GM12878 (cell line): ENCODE measurements at regions not wholly inside any gene's neighbourhood (a gene's known extent, or its start where the extent isn't known, plus 50 kb on each side); places are given as distances from the start of the nearest gene placed in this dataset.

ENCODE experiments used
- ATAC-seq: fragments of 200-7000 bp; cut with Tn5 transposase; 3 replicates; pipeline ENCODE4 v1.9.1; 2020; ENCODE audit warnings: mild to moderate bottlenecking, moderate library complexity
- BruUV-seq: library from RNA; stranded (reverse); fragments of 400-500 nt; replicated peaks from 2 replicates; lab custom pipeline; 2021; lab: Mats Ljungman, UMichigan
- CTCF ChIA-PET: fragments of 300-600 bp; sonication (Branson Sonifier 250); formaldehyde crosslinking; extraction: SDS; loops from one replicate; lab custom pipeline; 2021; ENCODE audit warnings: inconsistent platforms; lab: Yijun Ruan, JAX
- POLR2A ChIA-PET: fragments of 350-600 bp; formaldehyde crosslinking; extraction: SDS; loops from one replicate; lab custom pipeline; 2021; ENCODE audit warnings: inconsistent platforms; lab: Charles Lee
- RAD21 ChIA-PET: fragments of 300-600 bp; sonication (Branson Sonifier 250); formaldehyde crosslinking; loops from one replicate; lab custom pipeline; 2023; ENCODE audit warnings: antibody characterized with exemption; ENCODE audit not compliant: unreplicated experiment; lab: Charles Lee
- SMC1A ChIA-PET: fragments of 300-600 bp; sonication (Branson Sonifier 250); formaldehyde crosslinking; loops from one replicate; lab custom pipeline; 2023; ENCODE audit not compliant: unreplicated experiment, uncharacterized antibody; lab: Charles Lee
- DNase-seq: peaks from one replicate; pipeline ENCODE4 v3.0.0-alpha.2; 2011; ENCODE audit warnings: low read depth, low spot score
- FAIRE-seq: peaks from 3 replicates; lab custom pipeline; 2011; peaks lifted over from hg19 to GRCh38; lab: Jason Lieb, UNC
- H2AFZ ChIP-seq: 2 replicates; pipeline ENCODE4 v1.6.0; 2011; ENCODE audit warnings: low read depth, low read length, control low read depth; ENCODE audit not compliant: control insufficient read depth
- H3K27ac ChIP-seq: 2 replicates; pipeline ENCODE4 v1.5.1; 2011; ENCODE audit warnings: control low read depth; ENCODE audit not compliant: control insufficient read depth, insufficient read depth
- H3K27me3 ChIP-seq, 2 experiments: replicated peaks in 1 of 2; 2 replicates each; pipeline versions ENCODE4 v1.6.0 to v1.6.1; 2011; ENCODE audit warnings: low read length in 1 of 2; ENCODE audit not compliant: control insufficient read depth in 2 of 2, insufficient read depth in 2 of 2
- H3K36me3 ChIP-seq, 2 experiments: 2 replicates each; pipeline ENCODE4 v1.5.1; 2011; ENCODE audit warnings: low read length in 1 of 2; ENCODE audit not compliant: control insufficient read depth in 2 of 2, insufficient read depth in 2 of 2
- H3K4me1 ChIP-seq: 2 replicates; pipeline ENCODE4 v1.6.1; 2011; ENCODE audit warnings: mild to moderate bottlenecking, low read length, moderate library complexity, mixed read lengths; ENCODE audit not compliant: control insufficient read depth, insufficient read depth
- H3K4me2 ChIP-seq: 2 replicates; pipeline ENCODE4 v1.6.0; 2011; ENCODE audit warnings: control low read depth; ENCODE audit not compliant: control insufficient read depth, insufficient read depth
- H3K4me3 ChIP-seq: fragments of 200-600 bp; sonication (generic); 2 replicates; pipeline ENCODE4 v1.5.1; 2016
- H3K79me2 ChIP-seq: 2 replicates; pipeline ENCODE4 v1.6.0; 2011; ENCODE audit warnings: low read length; ENCODE audit not compliant: control insufficient read depth, insufficient read depth
- H3K9ac ChIP-seq: 2 replicates; pipeline ENCODE4 v1.8.0; 2011; ENCODE audit warnings: low read length, control low read depth, mixed read lengths; ENCODE audit not compliant: control insufficient read depth, insufficient read depth
- H3K9me3 ChIP-seq: replicated peaks from 3 replicates; pipeline ENCODE4 v1.5.1; 2011; ENCODE audit warnings: mild to moderate bottlenecking, low read length; ENCODE audit not compliant: control insufficient read depth, insufficient read depth
- H4K20me1 ChIP-seq: 2 replicates; pipeline ENCODE4 v1.6.0; 2011; ENCODE audit not compliant: control insufficient read depth, insufficient read depth
- BACH1 ChIP-seq: fragments of 450-650 bp; IDR thresholded peaks from 2 replicates; pipeline ENCODE4 v1.6.1; 2017; ENCODE audit warnings: mild to moderate bottlenecking, borderline replicate concordance
- EZH2 ChIP-seq: IDR thresholded peaks from 2 replicates; pipeline ENCODE4 v1.6.1; 2012; ENCODE audit warnings: low read depth, mild to moderate bottlenecking, control low read depth, inconsistent platforms, low read length, borderline replicate concordance; ENCODE audit not compliant: control insufficient read depth
- NBN ChIP-seq: fragments of 450-650 bp; IDR thresholded peaks from 2 replicates; pipeline ENCODE4 v1.6.1; 2016
- NR2F1 ChIP-seq: fragments of 450-650 bp; conservative IDR thresholded peaks from 2 replicates; pipeline ENCODE4 v1.6.1; 2017; ENCODE audit warnings: mild to moderate bottlenecking
- ZSCAN29 ChIP-seq: fragments of 450-650 bp; IDR thresholded peaks from 2 replicates; pipeline ENCODE4 v1.6.1; 2017; ENCODE audit warnings: mild to moderate bottlenecking, moderate library complexity
- WGBS: methylation state at CpG from one replicate; pipeline ENCODE4 v1.1.6; 2016; ENCODE audit warnings: low lambda C conversion rate; ENCODE audit not compliant: insufficient replicate concordance, insufficient coverage; ENCODE audit errors: missing lambda C conversion rate; 5-methylcytosine and 5-hydroxymethylcytosine counted together
- in situ Hi-C: fragments of 300-500 bp; cut with MboI; formaldehyde crosslinking; loops from 9 replicates; pipeline ENCODE4 v1.14.3; 2018; ENCODE audit warnings: mixed read lengths
- intact Hi-C: fragments of 100-400 bp; cut with micrococcal nuclease; formaldehyde crosslinking; loops from one replicate; pipeline ENCODE4 v1.14.2; 2022; ENCODE audit not compliant: unreplicated experiment
- TF ChIP-seq, protein P1 (sequence below): IDR thresholded peaks from 2 replicates; pipeline ENCODE4 v1.6.1; 2012; ENCODE audit warnings: low read depth, low read length, improper control_type of control experiment
- TF ChIP-seq, protein P2 (sequence below), 3 experiments: IDR thresholded peaks in 2 of 3; conservative IDR thresholded peaks in 1 of 3; 2 replicates each; pipeline ENCODE4 v1.5.1; 2011; ENCODE audit warnings: low read depth in 3 of 3, low read length in 3 of 3, mild to moderate bottlenecking in 3 of 3, control low read depth in 2 of 3, moderate library complexity in 2 of 3, inconsistent platforms in 1 of 3, mixed read lengths in 1 of 3; ENCODE audit not compliant: control insufficient read depth in 2 of 3, insufficient read depth in 1 of 3; ENCODE audit errors: extremely low read depth in 1 of 3
- TF ChIP-seq, protein P3 (sequence below): IDR thresholded peaks from 2 replicates; pipeline ENCODE4 v1.6.1; 2012; ENCODE audit warnings: mild to moderate bottlenecking, low read depth, low read length

DNA sequence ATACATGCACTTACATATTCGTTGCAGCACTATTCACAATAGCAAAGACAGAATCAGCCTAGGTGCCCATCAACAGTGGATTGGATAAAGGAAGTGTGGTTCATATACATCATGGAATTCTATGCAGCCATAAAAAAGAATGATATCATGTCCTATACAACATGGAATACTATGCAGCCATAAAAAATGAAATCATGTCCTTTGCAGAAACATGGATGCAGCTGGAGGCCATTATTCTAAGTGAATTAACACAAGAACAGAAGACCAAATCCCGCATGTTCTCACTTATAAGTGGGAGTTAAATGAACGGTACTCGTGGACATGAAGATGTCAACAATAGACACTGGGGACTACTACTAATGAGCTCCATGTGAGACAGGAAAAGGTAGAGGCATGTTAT is 288.1 kb upstream of the TFPI start:
- Histone ChIP-seq H3K9me3 (no peaks in the 10 kb centered on the region), H3K27ac (no peak overlapping the region), H2AFZ (no peak overlapping the region), H3K27me3 (no peaks in the 10 kb centered on the region), H3K79me2 (no peaks in the 10 kb centered on the region), H3K9ac (no peak overlapping the region), H3K36me3 (no peaks in the 10 kb centered on the region), H3K4me3 (no peak overlapping the region), H3K4me2 (no peak overlapping the region), H4K20me1 (no peaks in the 10 kb centered on the region), H3K4me1 (no peaks in the 10 kb centered on the region)
- SMC1A ChIA-PET = interaction anchor here (0.6 to 6.9 kb wide), 4 partner anchors 260 to 394 kb away, joined by 3 to 81 read pairs (median 34); no protein-coding TSS in a partner anchor
- in situ Hi-C loops (loop anchor here (5.0 to 25.0 kb wide), 2 partner anchors 340 to 980 kb away; no protein-coding TSS in a partner anchor), intact Hi-C loops (no loop called here)
- FAIRE-seq (no peak), ATAC-seq (no peak), DNase-seq (no peak)
- 35% methylated on average over 4 of the region's 4 CpGs for WGBS
- BruUV-seq = no TSS peak
- POLR2A ChIA-PET = no interaction called here
- CTCF ChIA-PET = interaction anchor here (0.8 to 6.8 kb wide), 10 partner anchors 10 to 347 kb away, joined by 3 to 131 read pairs (median 10); no protein-coding TSS in a partner anchor
- no peak for TF ChIP-seq NR2F1
- RAD21 ChIA-PET = interaction anchor here (1.0 to 5.7 kb wide), 5 partner anchors 27 to 343 kb away, joined by 3 to 54 read pairs (median 3); no protein-coding TSS in a partner anchor

DNA sequence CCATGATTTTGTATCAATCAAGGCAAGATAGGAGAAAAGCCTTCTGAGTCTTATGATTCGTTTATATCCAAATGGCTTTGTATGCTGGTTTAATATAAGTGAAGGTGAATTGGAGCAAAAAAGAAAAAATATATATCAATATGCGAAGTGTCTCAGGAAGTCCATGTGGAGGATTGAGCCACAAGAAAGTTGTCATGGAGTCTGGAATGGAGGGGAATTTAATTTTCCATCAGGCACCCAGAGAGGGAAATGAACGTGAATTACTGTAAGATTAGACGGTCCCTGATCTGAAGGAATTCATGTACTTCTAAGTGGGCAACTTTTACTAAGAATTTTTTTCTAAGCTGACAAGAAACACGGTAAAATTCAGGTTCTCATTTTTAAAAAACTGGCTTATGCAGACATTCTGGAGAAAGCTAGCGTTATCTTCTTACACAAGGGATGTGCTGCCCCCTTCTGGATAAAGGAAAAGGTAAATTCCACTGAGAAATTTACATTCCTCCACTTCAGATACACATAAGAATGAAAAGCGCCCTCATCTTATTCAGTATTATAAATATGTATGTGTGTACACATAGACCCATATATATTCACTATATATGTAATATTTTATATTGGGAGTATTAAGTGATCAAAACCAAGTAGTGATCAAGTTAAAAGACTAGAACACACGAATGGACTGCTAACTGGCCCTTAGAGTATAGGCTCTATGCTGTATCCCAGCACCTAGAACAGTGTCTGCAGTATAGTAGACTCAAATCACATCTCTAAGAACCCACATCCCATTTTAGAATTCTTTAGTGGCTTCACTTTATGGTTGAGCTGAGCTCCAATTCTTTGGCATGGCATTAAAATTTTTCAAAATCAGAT is 289.0 kb upstream of the TFPI start:
- BruUV-seq = no TSS peak
- Histone ChIP-seq H3K27me3 (no peaks in the 10 kb centered on the region), H3K4me3 (no peak overlapping the region), H2AFZ (no peak overlapping the region), H3K9me3 (no peaks in the 10 kb centered on the region), H3K79me2 (no peaks in the 10 kb centered on the region), H3K27ac (no peak overlapping the region), H3K4me1 (no peaks in the 10 kb centered on the region), H3K4me2 (no peak overlapping the region), H3K9ac (no peak overlapping the region), H4K20me1 (no peaks in the 10 kb centered on the region), H3K36me3 (no peaks in the 10 kb centered on the region)
- intact Hi-C loops (loop anchor here (1.0 kb wide), 2 partner anchors 262 to 343 kb away; no protein-coding TSS in a partner anchor), in situ Hi-C loops (loop anchor here (5.0 to 25.0 kb wide), 2 partner anchors 341 to 981 kb away; no protein-coding TSS in a partner anchor)
- ATAC-seq = peak; percentile 79
- WGBS = 1% methylated on average over 8 of the region's 8 CpGs
- ChIA-PET RAD21 (interaction anchor here (0.5 to 5.7 kb wide), 7 partner anchors 26 to 980 kb away, joined by 3 to 54 read pairs (median 3); no protein-coding TSS in a partner anchor), SMC1A (interaction anchor here (0.5 to 6.9 kb wide), 8 partner anchors 9 to 1273 kb away, joined by 3 to 81 read pairs (median 3); no protein-coding TSS in a partner anchor), CTCF (interaction anchor here (0.9 to 6.8 kb wide), 13 partner anchors 9 to 981 kb away, joined by 3 to 131 read pairs (median 5); no protein-coding TSS in a partner anchor), POLR2A (no interaction called here)
- no peak for DNase-seq
- peak; percentile 38 for FAIRE-seq
- TF ChIP-seq, protein P1, sequence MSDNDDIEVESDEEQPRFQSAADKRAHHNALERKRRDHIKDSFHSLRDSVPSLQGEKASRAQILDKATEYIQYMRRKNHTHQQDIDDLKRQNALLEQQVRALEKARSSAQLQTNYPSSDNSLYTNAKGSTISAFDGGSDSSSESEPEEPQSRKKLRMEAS = no peak
- TF ChIP-seq, protein P2, sequence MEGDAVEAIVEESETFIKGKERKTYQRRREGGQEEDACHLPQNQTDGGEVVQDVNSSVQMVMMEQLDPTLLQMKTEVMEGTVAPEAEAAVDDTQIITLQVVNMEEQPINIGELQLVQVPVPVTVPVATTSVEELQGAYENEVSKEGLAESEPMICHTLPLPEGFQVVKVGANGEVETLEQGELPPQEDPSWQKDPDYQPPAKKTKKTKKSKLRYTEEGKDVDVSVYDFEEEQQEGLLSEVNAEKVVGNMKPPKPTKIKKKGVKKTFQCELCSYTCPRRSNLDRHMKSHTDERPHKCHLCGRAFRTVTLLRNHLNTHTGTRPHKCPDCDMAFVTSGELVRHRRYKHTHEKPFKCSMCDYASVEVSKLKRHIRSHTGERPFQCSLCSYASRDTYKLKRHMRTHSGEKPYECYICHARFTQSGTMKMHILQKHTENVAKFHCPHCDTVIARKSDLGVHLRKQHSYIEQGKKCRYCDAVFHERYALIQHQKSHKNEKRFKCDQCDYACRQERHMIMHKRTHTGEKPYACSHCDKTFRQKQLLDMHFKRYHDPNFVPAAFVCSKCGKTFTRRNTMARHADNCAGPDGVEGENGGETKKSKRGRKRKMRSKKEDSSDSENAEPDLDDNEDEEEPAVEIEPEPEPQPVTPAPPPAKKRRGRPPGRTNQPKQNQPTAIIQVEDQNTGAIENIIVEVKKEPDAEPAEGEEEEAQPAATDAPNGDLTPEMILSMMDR (IDR thresholded peaks at IDR 0.05 in 2 of 3, conservative IDR thresholded peaks at IDR 0.05 in 1 of 3; ENCODE audit: control insufficient read depth in 2 of 3, extremely low read depth in 1 of 3, insufficient read depth in 1 of 3, low read depth in 3 of 3, low read length in 3 of 3) = peak; percentile 48 to 64 (median 51); a peak in 5 of 6 replicates
- TF ChIP-seq EZH2 (no peak), ZSCAN29 (no peak), NBN (no peak), BACH1 (no peak)
- TF ChIP-seq, protein P3, sequence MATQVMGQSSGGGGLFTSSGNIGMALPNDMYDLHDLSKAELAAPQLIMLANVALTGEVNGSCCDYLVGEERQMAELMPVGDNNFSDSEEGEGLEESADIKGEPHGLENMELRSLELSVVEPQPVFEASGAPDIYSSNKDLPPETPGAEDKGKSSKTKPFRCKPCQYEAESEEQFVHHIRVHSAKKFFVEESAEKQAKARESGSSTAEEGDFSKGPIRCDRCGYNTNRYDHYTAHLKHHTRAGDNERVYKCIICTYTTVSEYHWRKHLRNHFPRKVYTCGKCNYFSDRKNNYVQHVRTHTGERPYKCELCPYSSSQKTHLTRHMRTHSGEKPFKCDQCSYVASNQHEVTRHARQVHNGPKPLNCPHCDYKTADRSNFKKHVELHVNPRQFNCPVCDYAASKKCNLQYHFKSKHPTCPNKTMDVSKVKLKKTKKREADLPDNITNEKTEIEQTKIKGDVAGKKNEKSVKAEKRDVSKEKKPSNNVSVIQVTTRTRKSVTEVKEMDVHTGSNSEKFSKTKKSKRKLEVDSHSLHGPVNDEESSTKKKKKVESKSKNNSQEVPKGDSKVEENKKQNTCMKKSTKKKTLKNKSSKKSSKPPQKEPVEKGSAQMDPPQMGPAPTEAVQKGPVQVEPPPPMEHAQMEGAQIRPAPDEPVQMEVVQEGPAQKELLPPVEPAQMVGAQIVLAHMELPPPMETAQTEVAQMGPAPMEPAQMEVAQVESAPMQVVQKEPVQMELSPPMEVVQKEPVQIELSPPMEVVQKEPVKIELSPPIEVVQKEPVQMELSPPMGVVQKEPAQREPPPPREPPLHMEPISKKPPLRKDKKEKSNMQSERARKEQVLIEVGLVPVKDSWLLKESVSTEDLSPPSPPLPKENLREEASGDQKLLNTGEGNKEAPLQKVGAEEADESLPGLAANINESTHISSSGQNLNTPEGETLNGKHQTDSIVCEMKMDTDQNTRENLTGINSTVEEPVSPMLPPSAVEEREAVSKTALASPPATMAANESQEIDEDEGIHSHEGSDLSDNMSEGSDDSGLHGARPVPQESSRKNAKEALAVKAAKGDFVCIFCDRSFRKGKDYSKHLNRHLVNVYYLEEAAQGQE = no peak
